Sigmoid colon (tissue), 6 donors: ENCODE measurements at regions not wholly inside any gene's neighbourhood (a gene's known extent, or its start where the extent isn't known, plus 50 kb on each side); places are given as distances from the start of the nearest gene placed in this dataset.

ENCODE experiments used
- DNase-seq: peaks from one replicate; pipeline ENCODE4 v3.0.0-alpha.2; 2019
- H3K27ac ChIP-seq, 4 donors: fragments of 200-600 bp; sonication (generic); one replicate each; pipeline ENCODE4 v1.5.1; 2016 to 2019; ENCODE audit warnings: mild to moderate bottlenecking in 1 of 4
- H3K27me3 ChIP-seq, 3 donors: fragments of 200-600 bp; sonication (generic); one replicate each; pipeline ENCODE4 v1.5.1; 2019; ENCODE audit warnings: mild to moderate bottlenecking in 1 of 3
- H3K36me3 ChIP-seq, 4 donors: fragments of 200-600 bp; sonication (generic); one replicate each; pipeline ENCODE4 v1.5.1; 2016 to 2019
- H3K4me1 ChIP-seq, 4 donors: fragments of 200-600 bp; sonication (generic); one replicate each; pipeline ENCODE4 v1.5.1; 2017 to 2019
- H3K4me3 ChIP-seq, 4 donors: fragments of 200-600 bp; sonication (generic); one replicate each; pipeline ENCODE4 v1.5.1; 2017 to 2019; ENCODE audit warnings: mild to moderate bottlenecking in 2 of 4, moderate library complexity in 1 of 4
- H3K9me3 ChIP-seq, 4 donors: fragments of 200-600 bp in 3 of 4; sonication (generic) in 3 of 4; one replicate each; pipeline versions ENCODE4 v1.5.1 to v1.6.1; 2013 to 2019
- EP300 ChIP-seq, 4 donors: sonication (generic); formaldehyde crosslinking; IDR thresholded peaks; one replicate each; pipeline ENCODE4 v1.6.1; 2017; ENCODE audit warnings: antibody characterized with exemption in 4 of 4
- POLR2A ChIP-seq, 2 donors: fragments of 450-650 bp; IDR thresholded peaks; one replicate each; pipeline ENCODE4 v1.6.1; 2016; ENCODE audit warnings: antibody characterized with exemption in 2 of 2, mild to moderate bottlenecking in 2 of 2, moderate library complexity in 2 of 2
- POLR2AphosphoS5 ChIP-seq, 4 donors: sonication (generic); formaldehyde crosslinking; IDR thresholded peaks; one replicate each; pipeline ENCODE4 v1.6.1; 2017; ENCODE audit warnings: antibody characterized with exemption in 4 of 4
- WGBS, 2 donors: extraction: QIAGEN DNeasy Blood & Tissue Kit; methylation state at CpG; one replicate each; pipeline ENCODE4 v1.1.7; 2013; 5-methylcytosine and 5-hydroxymethylcytosine counted together
- intact Hi-C: fragments of 100-400 bp; cut with DNase I; formaldehyde crosslinking; loops from one replicate; pipeline ENCODE4 v1.15.1; 2023
- TF ChIP-seq, protein P1 (sequence below), 4 experiments: fragments of 450-650 bp in 3 of 4; fragments of 200-600 bp in 1 of 4; IDR thresholded peaks; one replicate each; pipeline ENCODE4 v1.5.1; 2016 to 2019; ENCODE audit warnings: antibody characterized with exemption in 4 of 4, mild to moderate bottlenecking in 3 of 4, moderate library complexity in 2 of 4
- donor health status: healthy with polysubstance abuse.
- donor health status: healthy.

DNA sequence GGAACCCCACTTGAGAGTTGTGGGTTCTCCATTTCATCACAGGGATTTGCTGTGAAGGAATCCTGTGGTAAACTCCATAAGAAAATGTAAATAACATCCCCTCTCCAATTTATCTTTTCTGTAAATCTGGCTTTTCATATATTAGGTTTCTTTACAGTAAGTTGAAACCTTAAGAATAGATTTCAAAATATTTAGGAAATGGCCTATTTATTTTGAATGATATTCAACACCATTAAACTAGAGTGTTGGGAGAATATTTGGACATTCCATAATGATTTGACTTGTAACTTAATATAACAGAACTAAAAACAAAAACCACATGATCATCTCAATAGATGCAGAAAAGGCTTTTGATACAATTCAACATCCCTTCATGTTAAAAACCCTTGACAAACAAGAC lies 197.3 kb upstream of the PGRMC2 start:
- Histone ChIP-seq H3K9me3 (peaks cover 0 to 2% (median 0%) of the 10 kb centered on the region in 4 donors), H3K36me3 (no peaks in the 10 kb centered on the region), H3K4me3 (no peak overlapping the region), H3K27ac (no peak overlapping the region), H3K4me1 (no peaks in the 10 kb centered on the region), H3K27me3 (no peaks in the 10 kb centered on the region)
- DNase-seq: no peak
- intact Hi-C loops: no loop called here
- TF ChIP-seq POLR2A (IDR thresholded peaks at IDR 0.05): no peak
- TF ChIP-seq EP300 (IDR thresholded peaks at IDR 0.05): no peak
- no peak for TF ChIP-seq POLR2AphosphoS5 (IDR thresholded peaks at IDR 0.05)
- TF ChIP-seq, protein P1, sequence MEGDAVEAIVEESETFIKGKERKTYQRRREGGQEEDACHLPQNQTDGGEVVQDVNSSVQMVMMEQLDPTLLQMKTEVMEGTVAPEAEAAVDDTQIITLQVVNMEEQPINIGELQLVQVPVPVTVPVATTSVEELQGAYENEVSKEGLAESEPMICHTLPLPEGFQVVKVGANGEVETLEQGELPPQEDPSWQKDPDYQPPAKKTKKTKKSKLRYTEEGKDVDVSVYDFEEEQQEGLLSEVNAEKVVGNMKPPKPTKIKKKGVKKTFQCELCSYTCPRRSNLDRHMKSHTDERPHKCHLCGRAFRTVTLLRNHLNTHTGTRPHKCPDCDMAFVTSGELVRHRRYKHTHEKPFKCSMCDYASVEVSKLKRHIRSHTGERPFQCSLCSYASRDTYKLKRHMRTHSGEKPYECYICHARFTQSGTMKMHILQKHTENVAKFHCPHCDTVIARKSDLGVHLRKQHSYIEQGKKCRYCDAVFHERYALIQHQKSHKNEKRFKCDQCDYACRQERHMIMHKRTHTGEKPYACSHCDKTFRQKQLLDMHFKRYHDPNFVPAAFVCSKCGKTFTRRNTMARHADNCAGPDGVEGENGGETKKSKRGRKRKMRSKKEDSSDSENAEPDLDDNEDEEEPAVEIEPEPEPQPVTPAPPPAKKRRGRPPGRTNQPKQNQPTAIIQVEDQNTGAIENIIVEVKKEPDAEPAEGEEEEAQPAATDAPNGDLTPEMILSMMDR (IDR thresholded peaks at IDR 0.05): no peak

DNA sequence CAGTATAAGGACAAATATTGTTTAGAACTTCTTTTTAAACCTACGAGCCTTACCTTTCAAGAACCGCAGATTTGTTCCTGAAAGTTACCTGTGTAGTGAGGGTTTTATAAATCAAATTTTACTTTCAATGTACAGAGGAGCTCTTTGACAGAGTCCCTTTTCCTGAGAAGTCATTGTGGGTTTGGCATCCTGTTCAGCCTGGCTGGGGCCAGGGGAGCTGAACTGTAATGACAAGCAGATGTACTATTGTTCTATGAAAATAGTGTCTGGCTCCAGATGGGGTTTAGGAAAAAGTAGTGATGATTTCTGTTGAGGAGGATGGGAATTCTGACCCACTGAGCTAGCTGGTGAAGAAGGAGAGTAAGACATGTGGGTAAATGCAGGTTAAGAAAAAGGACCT lies 196.2 kb upstream of the PGRMC2 start:
- 63 to 91% methylated on average over 2 of the region's 2 CpGs for WGBS, 2 donors
- intact Hi-C loops: no loop called here
- Histone ChIP-seq H3K27me3 (no peaks in the 10 kb centered on the region), H3K4me3 (no peak overlapping the region), H3K27ac (no peak overlapping the region), H3K9me3 (peaks cover 0 to 2% (median 0%) of the 10 kb centered on the region in 4 donors), H3K4me1 (no peaks in the 10 kb centered on the region), H3K36me3 (no peaks in the 10 kb centered on the region)
- TF ChIP-seq POLR2AphosphoS5 (IDR thresholded peaks at IDR 0.05): no peak
- no peak for TF ChIP-seq POLR2A (IDR thresholded peaks at IDR 0.05)
- TF ChIP-seq EP300 (IDR thresholded peaks at IDR 0.05): no peak
- TF ChIP-seq, protein P1 (IDR thresholded peaks at IDR 0.05): no peak
- DNase-seq: no peak

DNA sequence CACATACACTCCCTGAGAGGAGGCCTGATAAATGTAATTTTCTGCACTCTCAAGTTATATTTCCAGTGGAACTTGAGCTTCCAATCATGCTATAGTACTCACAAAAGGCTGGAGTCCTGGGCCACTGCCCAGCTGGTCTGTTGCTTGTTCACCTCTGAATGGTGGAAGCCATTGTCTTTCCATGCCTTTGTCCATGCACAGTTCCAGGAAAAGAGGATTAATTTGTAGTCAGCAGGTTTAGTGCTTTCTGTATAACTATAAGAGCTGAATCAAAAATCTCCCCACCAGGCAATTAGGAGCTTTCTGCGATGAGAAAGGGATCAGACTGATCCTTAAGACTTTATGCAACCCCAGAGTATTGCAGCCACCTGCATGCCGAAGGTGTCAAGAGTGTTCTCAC lies 195.4 kb upstream of the PGRMC2 start:
- Histone ChIP-seq H3K27ac (no peak overlapping the region), H3K4me3 (no peak overlapping the region), H3K27me3 (no peaks in the 10 kb centered on the region), H3K4me1 (no peaks in the 10 kb centered on the region), H3K36me3 (no peaks in the 10 kb centered on the region), H3K9me3 (peaks cover 0 to 2% (median 0%) of the 10 kb centered on the region in 4 donors)
- intact Hi-C loops: no loop called here
- 96% methylated on average over 2 of the region's 2 CpGs for WGBS, 2 donors
- no peak for DNase-seq
- TF ChIP-seq EP300 (IDR thresholded peaks at IDR 0.05) (no peak), POLR2A (IDR thresholded peaks at IDR 0.05) (no peak), POLR2AphosphoS5 (IDR thresholded peaks at IDR 0.05) (no peak)
- TF ChIP-seq, protein P1 (IDR thresholded peaks at IDR 0.05): no peak

DNA sequence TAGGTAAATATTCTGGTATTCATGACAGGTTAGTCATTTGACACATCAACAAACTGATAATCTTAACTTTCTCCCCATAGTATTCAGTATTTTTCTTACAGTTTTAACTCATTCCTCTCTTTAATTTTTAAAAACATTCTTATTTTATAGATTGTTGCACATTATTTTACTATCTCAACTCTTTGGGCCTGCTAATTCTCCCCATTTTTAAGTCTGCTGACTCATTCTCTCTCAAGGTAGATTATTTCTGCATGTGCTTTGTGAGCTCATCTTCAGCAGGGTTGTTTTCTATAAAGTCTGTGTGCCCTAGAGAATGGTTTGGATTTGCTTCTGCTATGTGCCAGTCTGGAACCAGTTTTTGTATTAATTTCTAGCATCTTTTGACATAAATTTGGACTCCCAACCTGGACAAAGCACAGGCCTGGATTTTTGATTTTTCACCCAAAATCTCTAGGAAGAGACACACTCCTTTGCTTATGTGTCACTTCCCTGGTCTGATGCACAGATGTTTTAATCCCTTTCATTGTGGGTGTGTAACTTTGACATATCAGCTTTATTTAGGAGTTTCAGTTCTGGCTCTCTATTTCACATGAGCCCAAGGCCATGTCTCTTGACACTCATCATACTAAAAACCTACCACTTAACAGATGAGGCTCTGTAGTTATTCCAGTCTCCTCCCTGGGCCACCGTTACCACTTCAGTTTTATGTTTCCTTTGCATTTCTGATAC lies 194.3 kb upstream of the PGRMC2 start:
- intact Hi-C loops: no loop called here
- DNase-seq: no peak
- Histone ChIP-seq H3K27ac (no peak overlapping the region), H3K9me3 (peaks cover 0 to 2% (median 0%) of the 10 kb centered on the region in 4 donors), H3K4me1 (no peaks in the 10 kb centered on the region), H3K27me3 (no peaks in the 10 kb centered on the region), H3K4me3 (no peak overlapping the region), H3K36me3 (no peaks in the 10 kb centered on the region)
- TF ChIP-seq POLR2AphosphoS5 (IDR thresholded peaks at IDR 0.05): no peak
- TF ChIP-seq POLR2A (IDR thresholded peaks at IDR 0.05): no peak
- no peak for TF ChIP-seq EP300 (IDR thresholded peaks at IDR 0.05)
- TF ChIP-seq, protein P1 (IDR thresholded peaks at IDR 0.05): no peak
- 85 to 89% methylated on average over 1 of the region's 1 CpG for WGBS, 2 donors

DNA sequence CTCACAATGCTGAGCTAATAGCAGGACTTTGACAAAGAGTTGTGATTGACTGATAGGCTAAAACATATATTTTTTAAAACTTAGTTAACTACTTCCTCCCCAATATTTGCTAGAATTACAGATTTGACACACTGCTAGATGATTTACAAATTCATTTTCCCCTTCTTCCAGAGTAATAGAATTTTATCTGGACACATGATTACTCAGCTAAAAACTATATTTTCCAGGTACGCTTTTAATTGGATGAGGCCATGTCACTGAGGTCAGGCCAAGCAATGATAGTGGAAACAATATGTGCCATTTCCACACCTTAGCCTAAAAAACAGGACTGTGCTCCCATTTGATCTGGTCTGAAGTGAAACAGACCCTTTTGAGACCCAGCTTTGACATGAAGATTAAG lies 193.3 kb upstream of the PGRMC2 start:
- no peak overlapping the region for H3K4me3 ChIP-seq
- H3K36me3 ChIP-seq: no peaks in the 10 kb centered on the region
- no peak for DNase-seq
- H3K9me3 ChIP-seq: peaks cover 0 to 2% (median 0%) of the 10 kb centered on the region in 4 donors
- WGBS, 2 donors: 96 to 98% methylated on average over 1 of the region's 1 CpG
- H3K27me3 ChIP-seq: no peaks in the 10 kb centered on the region
- TF ChIP-seq POLR2AphosphoS5 (IDR thresholded peaks at IDR 0.05) (no peak), POLR2A (IDR thresholded peaks at IDR 0.05) (no peak), EP300 (IDR thresholded peaks at IDR 0.05) (no peak)
- TF ChIP-seq, protein P1 (IDR thresholded peaks at IDR 0.05): no peak
- no peak overlapping the region for H3K27ac ChIP-seq
- no peaks in the 10 kb centered on the region for H3K4me1 ChIP-seq
- intact Hi-C loops: no loop called here
